MM.1S (cell line): ENCODE measurements at regions not wholly inside any gene's neighbourhood (a gene's known extent, or its start where the extent isn't known, plus 50 kb on each side); places are given as distances from the start of the nearest gene placed in this dataset.

Experiments used
- EZH2 ChIP-seq: fragments of 300-600 bp; sonication (generic); optimal IDR thresholded peaks from 2 replicates; pipeline ENCODE3; 2017; ENCODE audit warnings: low read depth, mild to moderate bottlenecking, antibody characterized with exemption, low read length, mixed read lengths
- TF ChIP-seq, protein P1 (sequence below): fragments of 300-600 bp; sonication (generic); IDR thresholded peaks from 2 replicates; pipeline ENCODE4 v1.5.1; 2016; ENCODE audit warnings: antibody characterized with exemption, low read length, mixed read lengths

DNA sequence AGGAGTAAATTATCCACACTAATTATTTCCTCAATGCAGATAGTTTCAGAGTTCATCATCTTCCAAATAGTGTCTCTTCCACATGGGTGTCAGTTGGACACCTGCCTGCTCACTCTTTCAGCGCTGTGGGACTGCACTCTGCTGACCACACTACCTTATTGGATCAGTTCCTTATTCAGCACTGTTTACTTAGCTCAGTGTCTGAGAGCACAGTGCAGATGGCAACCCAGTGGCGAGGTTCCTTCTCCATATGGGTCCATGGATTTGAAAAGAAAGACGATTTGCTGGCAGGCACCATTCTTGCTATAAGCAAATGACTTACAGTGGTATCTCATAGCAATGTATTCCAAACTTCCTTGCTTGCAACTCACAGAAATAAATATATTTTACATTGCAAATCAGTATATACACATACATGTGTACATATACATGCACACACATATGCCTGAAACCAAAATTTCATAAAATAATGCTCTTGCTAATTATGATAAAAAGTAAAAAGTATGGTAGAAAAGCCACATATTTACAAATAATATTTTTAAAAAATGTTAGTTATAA is 354.8 kb downstream of the INSIG2 start:
- TF ChIP-seq, protein P1, sequence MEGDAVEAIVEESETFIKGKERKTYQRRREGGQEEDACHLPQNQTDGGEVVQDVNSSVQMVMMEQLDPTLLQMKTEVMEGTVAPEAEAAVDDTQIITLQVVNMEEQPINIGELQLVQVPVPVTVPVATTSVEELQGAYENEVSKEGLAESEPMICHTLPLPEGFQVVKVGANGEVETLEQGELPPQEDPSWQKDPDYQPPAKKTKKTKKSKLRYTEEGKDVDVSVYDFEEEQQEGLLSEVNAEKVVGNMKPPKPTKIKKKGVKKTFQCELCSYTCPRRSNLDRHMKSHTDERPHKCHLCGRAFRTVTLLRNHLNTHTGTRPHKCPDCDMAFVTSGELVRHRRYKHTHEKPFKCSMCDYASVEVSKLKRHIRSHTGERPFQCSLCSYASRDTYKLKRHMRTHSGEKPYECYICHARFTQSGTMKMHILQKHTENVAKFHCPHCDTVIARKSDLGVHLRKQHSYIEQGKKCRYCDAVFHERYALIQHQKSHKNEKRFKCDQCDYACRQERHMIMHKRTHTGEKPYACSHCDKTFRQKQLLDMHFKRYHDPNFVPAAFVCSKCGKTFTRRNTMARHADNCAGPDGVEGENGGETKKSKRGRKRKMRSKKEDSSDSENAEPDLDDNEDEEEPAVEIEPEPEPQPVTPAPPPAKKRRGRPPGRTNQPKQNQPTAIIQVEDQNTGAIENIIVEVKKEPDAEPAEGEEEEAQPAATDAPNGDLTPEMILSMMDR = no peak
- TF ChIP-seq EZH2 = no peak
